ENCODE measurements at regions not wholly inside any gene's neighbourhood (a gene's known extent, or its start where the extent isn't known, plus 50 kb on each side); places are given as distances from the start of the nearest gene placed in this dataset.
A peak's percentile ranks its signal among the peaks of the same experiment; 100 is the strongest.

GRCh38 chr13:56670563-56670962, 470.2 kb upstream of the PRR20A start:
- Mint-ChIP-seq H3K27ac (peak overlapping the region; percentile 63; the same call in 1 of the 2 replicates), H3K9me3 (no peaks in the 10 kb centered on the region; the same call in 1 of the 2 replicates), H3K27me3 (ENCODE audit: low read depth) (no peaks in the 10 kb centered on the region), H3K4me3 (no peak overlapping the region), H3K4me1 (peaks cover 5% of the 10 kb centered on the region), H3K36me3 (no peaks in the 10 kb centered on the region)
- no peak for DNase-seq (ENCODE audit: low spot score)
- peak; percentile 60 for ATAC-seq
- TF ChIP-seq NFE2L1 (CRISPR knock-in tag; IDR thresholded peaks at IDR 0.05) (no peak), USF2 (CRISPR knock-in tag; IDR thresholded peaks at IDR 0.05) (peak; percentile 30)
- ChIA-PET POLR2A (no interaction called here), CTCF (no interaction called here)

GRCh38 chr13:56681404-56681803, 459.3 kb upstream of the PRR20A start:
- DNase-seq (ENCODE audit: low spot score) (no peak), ATAC-seq (no peak)
- no peak for TF ChIP-seq FOXP4 (CRISPR knock-in tag; IDR thresholded peaks at IDR 0.05)
- ChIA-PET POLR2A (no interaction called here), CTCF (no interaction called here)
- Mint-ChIP-seq H3K36me3 (peaks cover 15% of the 10 kb centered on the region), H3K4me1 (0 out of 2 replicates have a peak, but pooled peaks cover 3% of the 10 kb centered on the region), H3K9me3 (peaks cover 25% of the 10 kb centered on the region), H3K4me3 (no peak overlapping the region), H3K27ac (no peak overlapping the region), H3K27me3 (ENCODE audit: low read depth) (no peaks in the 10 kb centered on the region)

DNA sequence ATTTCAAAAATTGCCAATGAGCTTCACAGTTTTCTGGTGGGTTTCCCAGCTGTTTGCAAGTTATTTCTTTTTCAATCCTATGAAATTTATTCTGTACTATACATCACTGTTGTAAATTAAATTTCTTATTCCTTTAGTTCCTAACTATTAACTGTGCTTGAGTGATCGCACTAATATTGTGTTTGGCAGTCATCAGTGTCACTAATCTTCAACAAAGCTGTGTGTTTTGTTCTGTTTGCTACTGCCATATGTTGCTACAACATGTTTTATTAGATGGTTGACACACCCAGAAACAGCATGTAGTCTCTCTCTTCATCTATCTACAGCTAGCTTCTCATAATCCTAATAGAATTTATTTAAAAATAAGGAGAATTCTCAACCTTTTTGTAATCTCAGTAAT, 453.6 kb upstream of the PRR20A start:
- no peak for ATAC-seq

More for the DNA sequence above, 453.6 kb upstream of the PRR20A start:
- Mint-ChIP-seq H3K27ac (no peak overlapping the region), H3K27me3 (ENCODE audit: low read depth) (no peaks in the 10 kb centered on the region), H3K4me3 (no peak overlapping the region), H3K4me1 (0 out of 2 replicates have a peak, but pooled peaks cover 3% of the 10 kb centered on the region), H3K9me3 (no peaks in the 10 kb centered on the region), H3K36me3 (no peaks in the 10 kb centered on the region)
- TF ChIP-seq ZNF219 (CRISPR knock-in tag; IDR thresholded peaks at IDR 0.05; ENCODE audit: borderline replicate concordance) (no peak), RORB (CRISPR knock-in tag; IDR thresholded peaks at IDR 0.05) (no peak), MXD4 (CRISPR knock-in tag; IDR thresholded peaks at IDR 0.05; ENCODE audit: borderline replicate concordance) (no peak), ELF4 (CRISPR knock-in tag; IDR thresholded peaks at IDR 0.05; ENCODE audit: low read depth) (no peak), ZSCAN18 (CRISPR knock-in tag; IDR thresholded peaks at IDR 0.05) (no peak), OVOL2 (CRISPR knock-in tag; IDR thresholded peaks at IDR 0.05; ENCODE audit: borderline replicate concordance) (no peak), AFF4 (CRISPR knock-in tag; IDR thresholded peaks at IDR 0.05; ENCODE audit: borderline replicate concordance) (no peak)
- TF ChIP-seq, protein P1, sequence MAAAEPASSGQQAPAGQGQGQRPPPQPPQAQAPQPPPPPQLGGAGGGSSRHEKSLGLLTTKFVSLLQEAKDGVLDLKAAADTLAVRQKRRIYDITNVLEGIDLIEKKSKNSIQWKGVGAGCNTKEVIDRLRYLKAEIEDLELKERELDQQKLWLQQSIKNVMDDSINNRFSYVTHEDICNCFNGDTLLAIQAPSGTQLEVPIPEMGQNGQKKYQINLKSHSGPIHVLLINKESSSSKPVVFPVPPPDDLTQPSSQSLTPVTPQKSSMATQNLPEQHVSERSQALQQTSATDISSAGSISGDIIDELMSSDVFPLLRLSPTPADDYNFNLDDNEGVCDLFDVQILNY (CRISPR knock-in tag; IDR thresholded peaks at IDR 0.05), result no peak
- TF ChIP-seq, protein P2, sequence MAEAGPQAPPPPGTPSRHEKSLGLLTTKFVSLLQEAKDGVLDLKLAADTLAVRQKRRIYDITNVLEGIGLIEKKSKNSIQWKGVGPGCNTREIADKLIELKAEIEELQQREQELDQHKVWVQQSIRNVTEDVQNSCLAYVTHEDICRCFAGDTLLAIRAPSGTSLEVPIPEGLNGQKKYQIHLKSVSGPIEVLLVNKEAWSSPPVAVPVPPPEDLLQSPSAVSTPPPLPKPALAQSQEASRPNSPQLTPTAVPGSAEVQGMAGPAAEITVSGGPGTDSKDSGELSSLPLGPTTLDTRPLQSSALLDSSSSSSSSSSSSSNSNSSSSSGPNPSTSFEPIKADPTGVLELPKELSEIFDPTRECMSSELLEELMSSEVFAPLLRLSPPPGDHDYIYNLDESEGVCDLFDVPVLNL (CRISPR knock-in tag; IDR thresholded peaks at IDR 0.05; ENCODE audit: borderline replicate concordance, low read depth), result no peak
- ChIA-PET CTCF (no interaction called here), POLR2A (no interaction called here)
- DNase-seq (ENCODE audit: low spot score), result no peak
